ENCODE measurements at regions not wholly inside any gene's neighbourhood (a gene's known extent, or its start where the extent isn't known, plus 50 kb on each side); places are given as distances from the start of the nearest gene placed in this dataset.

GRCh38 chr11:107172996-107173395 is 154.7 kb upstream of the GUCY1A2 start:
- TF ChIP-seq CTCF (IDR thresholded peaks at IDR 0.05; ENCODE audit: low read depth, low read length, missing input control) (no peak), REST (IDR thresholded peaks at IDR 0.05) (no peak), ATF3 (IDR thresholded peaks at IDR 0.05) (no peak), RXRA (IDR thresholded peaks at IDR 0.05) (no peak), RAD21 (IDR thresholded peaks at IDR 0.05) (no peak), SP1 (IDR thresholded peaks at IDR 0.05) (no peak), TAF1 (conservative IDR thresholded peaks at IDR 0.05) (no peak), ZBTB33 (IDR thresholded peaks at IDR 0.05) (no peak)

All from liver (tissue), 3 donors.